Testis (tissue), 2 donors: ENCODE measurements at regions not wholly inside any gene's neighbourhood (a gene's known extent, or its start where the extent isn't known, plus 50 kb on each side); places are given as distances from the start of the nearest gene placed in this dataset.

ENCODE experiments used
- CTCF ChIP-seq, 3 experiments: fragments of 450-650 bp in 2 of 3; fragments of 200-600 bp in 1 of 3; sonication (generic) in 1 of 3; IDR thresholded peaks; one replicate each; pipeline ENCODE4 v1.5.1; 2016 to 2019; ENCODE audit warnings: antibody characterized with exemption in 3 of 3, mild to moderate bottlenecking in 2 of 3, moderate library complexity in 1 of 3
- POLR2A ChIP-seq: fragments of 450-650 bp; IDR thresholded peaks from one replicate; pipeline ENCODE4 v1.6.1; 2017; ENCODE audit warnings: antibody characterized with exemption, mild to moderate bottlenecking, moderate library complexity

GRCh38 chr4:8781641-8782040, 90.0 kb downstream of the HMX1 start:
- TF ChIP-seq POLR2A (no peak), CTCF (IDR thresholded peaks at IDR 0.05) (no peak)
